SK-N-SH (cell line): ENCODE measurements at regions not wholly inside any gene's neighbourhood (a gene's known extent, or its start where the extent isn't known, plus 50 kb on each side); places are given as distances from the start of the nearest gene placed in this dataset.

ENCODE experiments used
- CTCF ChIA-PET: fragments of 300-600, 350-600 bp; formaldehyde crosslinking; extraction: SDS; loops from one replicate; lab custom pipeline; 2021; lab: Yijun Ruan, JAX
- POLR2A ChIA-PET: fragments of 350-600 bp; sonication (Branson Sonifier 250); formaldehyde crosslinking; extraction: SDS; loops from one replicate; lab custom pipeline; 2020; ENCODE audit warnings: antibody characterized with exemption, inconsistent platforms; lab: Yijun Ruan, JAX
- DNase-seq: peaks from one replicate; pipeline ENCODE4 v3.0.0; 2012
- H2AFZ ChIP-seq: fragments of 200-600 bp; sonication (generic); 2 replicates; pipeline ENCODE4 v1.8.1; 2016; ENCODE audit warnings: antibody characterized with exemption, mild to moderate bottlenecking, low read depth
- H3F3A ChIP-seq: fragments of 200-600 bp; sonication (generic); replicated peaks from 2 replicates; pipeline ENCODE3; 2016; ENCODE audit warnings: antibody characterized with exemption, mild to moderate bottlenecking; ENCODE audit not compliant: insufficient read depth
- H3K27ac ChIP-seq, 2 experiments: fragments of 200-500 bp in 1 of 2; fragments of 200-600 bp in 1 of 2; sonication (Bioruptor generic) in 1 of 2; sonication (generic), shearing (Covaris generic) in 1 of 2; 2 replicates each; pipeline versions ENCODE4 v1.5.1 to v1.6.1; 2014 to 2016; ENCODE audit warnings: low read depth in 2 of 2, inconsistent platforms in 1 of 2, low read length in 1 of 2, mild to moderate bottlenecking in 1 of 2, mixed read lengths in 1 of 2
- H3K27me3 ChIP-seq: fragments of 200-600 bp; sonication (generic), shearing (Covaris generic); 2 replicates; pipeline ENCODE4 v1.6.1; 2016; ENCODE audit warnings: mixed run types; ENCODE audit not compliant: insufficient read depth
- H3K36me3 ChIP-seq, 2 experiments: fragments of 200-500 bp in 1 of 2; fragments of 200-600 bp in 1 of 2; sonication (Bioruptor generic) in 1 of 2; sonication (generic) in 1 of 2; replicated peaks in 1 of 2; 2 replicates each; pipeline versions ENCODE3 to v1.5.1; 2014 to 2016; ENCODE audit warnings: low read length in 1 of 2, mild to moderate bottlenecking in 1 of 2; ENCODE audit not compliant: insufficient read depth in 2 of 2, control insufficient read depth in 1 of 2
- H3K4me1 ChIP-seq, 2 experiments: fragments of 200-500 bp in 1 of 2; fragments of 200-600 bp in 1 of 2; sonication (Bioruptor generic) in 1 of 2; sonication (generic), shearing (Covaris generic) in 1 of 2; 2 replicates each; pipeline versions ENCODE4 v1.5.1 to v1.6.1; 2014 to 2016; ENCODE audit warnings: low read depth in 1 of 2, low read length in 1 of 2, mixed run types in 1 of 2; ENCODE audit not compliant: insufficient read depth in 2 of 2, control insufficient read depth in 1 of 2
- H3K4me2 ChIP-seq: fragments of 200-600 bp; sonication (generic), shearing (Covaris generic); 2 replicates; pipeline ENCODE4 v1.6.1; 2017; ENCODE audit warnings: mixed run types
- H3K4me3 ChIP-seq, 2 experiments: fragments of 200-500 bp in 1 of 2; fragments of 200-600 bp in 1 of 2; sonication (Bioruptor generic) in 1 of 2; sonication (generic), shearing (Covaris generic) in 1 of 2; 2 replicates each; pipeline versions ENCODE4 v1.5.1 to v1.8.1; 2014 to 2016; ENCODE audit warnings: low read depth in 2 of 2, inconsistent platforms in 1 of 2, low read length in 1 of 2, mild to moderate bottlenecking in 1 of 2, mixed read lengths in 1 of 2, moderate library complexity in 1 of 2
- H3K79me2 ChIP-seq: fragments of 200-600 bp; sonication (generic); 2 replicates; pipeline ENCODE4 v1.8.1; 2017; ENCODE audit warnings: mild to moderate bottlenecking; ENCODE audit not compliant: insufficient read depth
- H3K9ac ChIP-seq: fragments of 200-600 bp; sonication (generic); 2 replicates; pipeline ENCODE4 v1.6.1; 2017; ENCODE audit warnings: mixed run types
- H3K9me2 ChIP-seq: fragments of 200-600 bp; sonication (generic); 2 replicates; pipeline ENCODE4 v1.6.1; 2017; ENCODE audit warnings: mixed run types
- H3K9me3 ChIP-seq: fragments of 200-600 bp; sonication (generic); 2 replicates; pipeline ENCODE4 v1.6.1; 2017; ENCODE audit warnings: mixed run types, mild to moderate bottlenecking, moderate library complexity
- H4K20me1 ChIP-seq: fragments of 200-600 bp; sonication (generic); 2 replicates; pipeline ENCODE4 v1.6.1; 2017; ENCODE audit warnings: mild to moderate bottlenecking, mixed run types; ENCODE audit not compliant: insufficient read depth
- ELF1 ChIP-seq: IDR thresholded peaks from 2 replicates; pipeline ENCODE4 v1.4.0; 2012
- EZH2phosphoT487 ChIP-seq: fragments of 200-600 bp; sonication (generic); IDR thresholded peaks from 2 replicates; pipeline ENCODE4 v1.6.1; 2017; ENCODE audit warnings: low read depth, mixed run types, mild to moderate bottlenecking, antibody characterized with exemption, moderate library complexity, borderline replicate concordance
- FOSL2 ChIP-seq: IDR thresholded peaks from 2 replicates; pipeline ENCODE4 v1.4.0; 2012; ENCODE audit warnings: low read depth, mild to moderate bottlenecking, moderate library complexity, borderline replicate concordance
- FOXJ3 ChIP-seq: sonication (generic); formaldehyde crosslinking; IDR thresholded peaks from 2 replicates; pipeline ENCODE4 v1.5.1; 2020; ENCODE audit warnings: mild to moderate bottlenecking, missing genetic modification reagents
- JUND ChIP-seq: IDR thresholded peaks from 2 replicates; pipeline ENCODE4 v1.4.0; 2012
- MEF2A ChIP-seq: IDR thresholded peaks from 2 replicates; pipeline ENCODE4 v1.4.0; 2012; ENCODE audit warnings: low read depth, borderline replicate concordance
- MXI1 ChIP-seq: IDR thresholded peaks from 2 replicates; pipeline ENCODE4 v1.6.1; 2012; ENCODE audit warnings: mild to moderate bottlenecking, low read depth, low read length, improper control_type of control experiment
- NRF1 ChIP-seq: IDR thresholded peaks from 2 replicates; pipeline ENCODE4 v1.6.1; 2012; ENCODE audit warnings: low read depth, mild to moderate bottlenecking, low read length
- POLR2AphosphoS5 ChIP-seq: IDR thresholded peaks from 2 replicates; pipeline ENCODE4 v1.6.1; 2012; ENCODE audit warnings: low read depth, low read length
- RCOR1 ChIP-seq: fragments of 150-350 bp; IDR thresholded peaks from 2 replicates; pipeline ENCODE4 v1.6.1; 2017; ENCODE audit warnings: antibody characterized with exemption, low read length
- RFX5 ChIP-seq: IDR thresholded peaks from 2 replicates; pipeline ENCODE4 v1.6.1; 2012; ENCODE audit warnings: mild to moderate bottlenecking, improper control_type of control experiment, low read length
- SIN3A ChIP-seq: IDR thresholded peaks from 2 replicates; pipeline ENCODE4 v1.6.1; 2012; ENCODE audit warnings: low read depth, mild to moderate bottlenecking, low read length, moderate library complexity, borderline replicate concordance
- SMC3 ChIP-seq: IDR thresholded peaks from 2 replicates; pipeline ENCODE4 v1.6.1; 2012; ENCODE audit warnings: low read depth, low read length, improper control_type of control experiment
- TAF1 ChIP-seq: IDR thresholded peaks from 2 replicates; pipeline ENCODE4 v1.6.1; 2012; ENCODE audit warnings: low read depth, mild to moderate bottlenecking, low read length, moderate library complexity, borderline replicate concordance
- TCF12 ChIP-seq: IDR thresholded peaks from 2 replicates; pipeline ENCODE4 v1.4.0; 2012
- TEAD4 ChIP-seq: IDR thresholded peaks from 2 replicates; pipeline ENCODE4 v1.4.0; 2012; ENCODE audit warnings: mild to moderate bottlenecking, borderline replicate concordance; ENCODE audit not compliant: insufficient read depth
- WGBS: methylation state at CpG from one replicate; pipeline ENCODE4 v1.1.6; 2017; ENCODE audit warnings: low lambda C conversion rate; 5-methylcytosine and 5-hydroxymethylcytosine counted together
- TF ChIP-seq, protein P1 (sequence below): IDR thresholded peaks from 2 replicates; pipeline ENCODE4 v1.4.0; 2012; ENCODE audit warnings: low read depth, borderline replicate concordance
- TF ChIP-seq, protein P2 (sequence below): fragments of 150-350 bp; IDR thresholded peaks from 2 replicates; pipeline ENCODE4 v1.6.1; 2017; ENCODE audit warnings: antibody characterized with exemption, low read length, low read depth, borderline replicate concordance
- TF ChIP-seq, protein P3 (sequence below): IDR thresholded peaks from 2 replicates; pipeline ENCODE4 v1.4.0; 2012; ENCODE audit warnings: low read depth
- TF ChIP-seq, protein P4 (sequence below): IDR thresholded peaks from 2 replicates; pipeline ENCODE4; 2012
- TF ChIP-seq, protein P5 (sequence below): fragments of 200-600 bp; sonication (generic); IDR thresholded peaks from 2 replicates; pipeline ENCODE4 v1.6.1; 2017; ENCODE audit warnings: antibody characterized with exemption, mild to moderate bottlenecking, moderate library complexity
- TF ChIP-seq, protein P6 (sequence below): IDR thresholded peaks from 2 replicates; pipeline ENCODE4 v1.4.0; 2012; ENCODE audit warnings: low read depth, borderline replicate concordance

DNA sequence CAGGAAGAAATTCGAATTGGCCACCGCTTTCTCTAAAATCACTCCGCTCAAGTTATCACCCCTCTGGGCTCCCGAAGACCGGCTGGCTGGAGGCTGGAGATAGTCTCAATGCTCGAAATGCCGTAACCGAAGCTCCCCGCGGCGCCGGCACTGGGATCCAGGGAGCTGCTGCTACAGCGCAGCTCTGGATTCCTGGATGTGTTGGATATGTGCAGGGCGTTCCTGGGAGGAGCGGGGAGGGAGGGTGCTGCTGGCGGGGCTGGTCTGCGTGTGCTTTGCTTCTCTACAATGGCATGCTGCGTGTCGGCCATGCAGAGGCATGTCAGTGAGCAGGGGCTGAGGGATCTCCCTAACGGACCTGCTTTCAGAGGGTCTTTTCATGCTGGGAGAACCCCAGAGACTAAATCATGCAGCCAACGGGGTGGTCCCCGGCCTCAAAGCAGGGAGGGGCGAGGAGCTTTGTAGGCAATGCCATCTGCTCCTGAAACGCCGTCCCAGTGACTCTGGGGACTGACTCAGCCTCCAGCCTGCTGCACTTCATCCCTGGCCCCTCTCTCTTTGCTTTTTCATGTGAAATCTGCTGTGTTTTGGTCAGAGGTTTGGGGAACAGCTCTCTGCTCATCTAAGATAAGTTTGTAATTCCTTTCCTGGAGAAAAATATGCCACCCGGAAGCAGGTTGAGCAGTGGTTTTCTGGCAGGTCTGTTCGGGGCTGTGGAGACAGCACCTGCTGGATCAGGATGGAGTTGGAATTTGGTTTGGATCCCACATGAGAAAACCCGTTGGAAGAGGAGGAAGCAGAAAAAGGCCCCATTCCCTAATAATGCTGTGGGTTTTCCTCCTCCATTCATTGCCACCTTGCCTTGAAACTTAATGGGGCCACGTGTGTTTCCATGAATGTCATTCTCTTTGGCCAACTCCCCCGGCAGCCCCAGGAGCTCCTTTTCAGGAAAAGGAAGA is 311.4 kb downstream of the SEC14L1 start:
- H3K9ac ChIP-seq: peak overlapping the region; percentile 87
- peak overlapping the region; percentile 99 for H3K4me2 ChIP-seq
- H4K20me1 ChIP-seq: peaks cover 77% of the 10 kb centered on the region
- TF ChIP-seq SMC3 (peak; percentile 11; the same call in 1 of the 2 replicates), TAF1 (no peak; the same call in 1 of the 2 replicates), TEAD4 (peak; percentile 31; the same call in 1 of the 2 replicates), SIN3A (peak; percentile 89), FOXJ3 (CRISPR knock-in tag) (no peak), RFX5 (no peak), RCOR1 (0 out of 2 replicates have a peak, but pooled peaks have one; percentile 58), EZH2phosphoT487 (no peak), FOSL2 (peak; percentile 25; the same call in 1 of the 2 replicates), TCF12 (peak; percentile 40), JUND (no peak), NRF1 (peak; percentile 31; the same call in 1 of the 2 replicates), ELF1 (0 out of 2 replicates have a peak, but pooled peaks have one; percentile 12), MXI1 (peak; percentile 98), MEF2A (no peak), POLR2AphosphoS5 (peak; percentile 81)
- TF ChIP-seq, protein P1, sequence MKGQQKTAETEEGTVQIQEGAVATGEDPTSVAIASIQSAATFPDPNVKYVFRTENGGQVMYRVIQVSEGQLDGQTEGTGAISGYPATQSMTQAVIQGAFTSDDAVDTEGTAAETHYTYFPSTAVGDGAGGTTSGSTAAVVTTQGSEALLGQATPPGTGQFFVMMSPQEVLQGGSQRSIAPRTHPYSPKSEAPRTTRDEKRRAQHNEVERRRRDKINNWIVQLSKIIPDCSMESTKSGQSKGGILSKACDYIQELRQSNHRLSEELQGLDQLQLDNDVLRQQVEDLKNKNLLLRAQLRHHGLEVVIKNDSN: no peak
- TF ChIP-seq, protein P2, sequence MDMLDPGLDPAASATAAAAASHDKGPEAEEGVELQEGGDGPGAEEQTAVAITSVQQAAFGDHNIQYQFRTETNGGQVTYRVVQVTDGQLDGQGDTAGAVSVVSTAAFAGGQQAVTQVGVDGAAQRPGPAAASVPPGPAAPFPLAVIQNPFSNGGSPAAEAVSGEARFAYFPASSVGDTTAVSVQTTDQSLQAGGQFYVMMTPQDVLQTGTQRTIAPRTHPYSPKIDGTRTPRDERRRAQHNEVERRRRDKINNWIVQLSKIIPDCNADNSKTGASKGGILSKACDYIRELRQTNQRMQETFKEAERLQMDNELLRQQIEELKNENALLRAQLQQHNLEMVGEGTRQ: no peak
- TF ChIP-seq, protein P3, sequence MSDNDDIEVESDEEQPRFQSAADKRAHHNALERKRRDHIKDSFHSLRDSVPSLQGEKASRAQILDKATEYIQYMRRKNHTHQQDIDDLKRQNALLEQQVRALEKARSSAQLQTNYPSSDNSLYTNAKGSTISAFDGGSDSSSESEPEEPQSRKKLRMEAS: peak; percentile 94
- TF ChIP-seq, protein P4, sequence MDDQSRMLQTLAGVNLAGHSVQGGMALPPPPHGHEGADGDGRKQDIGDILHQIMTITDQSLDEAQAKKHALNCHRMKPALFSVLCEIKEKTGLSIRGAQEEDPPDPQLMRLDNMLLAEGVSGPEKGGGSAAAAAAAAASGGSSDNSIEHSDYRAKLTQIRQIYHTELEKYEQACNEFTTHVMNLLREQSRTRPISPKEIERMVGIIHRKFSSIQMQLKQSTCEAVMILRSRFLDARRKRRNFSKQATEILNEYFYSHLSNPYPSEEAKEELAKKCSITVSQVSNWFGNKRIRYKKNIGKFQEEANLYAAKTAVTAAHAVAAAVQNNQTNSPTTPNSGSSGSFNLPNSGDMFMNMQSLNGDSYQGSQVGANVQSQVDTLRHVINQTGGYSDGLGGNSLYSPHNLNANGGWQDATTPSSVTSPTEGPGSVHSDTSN: 0 out of 2 replicates have a peak, but pooled peaks have one; percentile 4
- TF ChIP-seq, protein P5, sequence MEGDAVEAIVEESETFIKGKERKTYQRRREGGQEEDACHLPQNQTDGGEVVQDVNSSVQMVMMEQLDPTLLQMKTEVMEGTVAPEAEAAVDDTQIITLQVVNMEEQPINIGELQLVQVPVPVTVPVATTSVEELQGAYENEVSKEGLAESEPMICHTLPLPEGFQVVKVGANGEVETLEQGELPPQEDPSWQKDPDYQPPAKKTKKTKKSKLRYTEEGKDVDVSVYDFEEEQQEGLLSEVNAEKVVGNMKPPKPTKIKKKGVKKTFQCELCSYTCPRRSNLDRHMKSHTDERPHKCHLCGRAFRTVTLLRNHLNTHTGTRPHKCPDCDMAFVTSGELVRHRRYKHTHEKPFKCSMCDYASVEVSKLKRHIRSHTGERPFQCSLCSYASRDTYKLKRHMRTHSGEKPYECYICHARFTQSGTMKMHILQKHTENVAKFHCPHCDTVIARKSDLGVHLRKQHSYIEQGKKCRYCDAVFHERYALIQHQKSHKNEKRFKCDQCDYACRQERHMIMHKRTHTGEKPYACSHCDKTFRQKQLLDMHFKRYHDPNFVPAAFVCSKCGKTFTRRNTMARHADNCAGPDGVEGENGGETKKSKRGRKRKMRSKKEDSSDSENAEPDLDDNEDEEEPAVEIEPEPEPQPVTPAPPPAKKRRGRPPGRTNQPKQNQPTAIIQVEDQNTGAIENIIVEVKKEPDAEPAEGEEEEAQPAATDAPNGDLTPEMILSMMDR: no peak
- TF ChIP-seq, protein P6, sequence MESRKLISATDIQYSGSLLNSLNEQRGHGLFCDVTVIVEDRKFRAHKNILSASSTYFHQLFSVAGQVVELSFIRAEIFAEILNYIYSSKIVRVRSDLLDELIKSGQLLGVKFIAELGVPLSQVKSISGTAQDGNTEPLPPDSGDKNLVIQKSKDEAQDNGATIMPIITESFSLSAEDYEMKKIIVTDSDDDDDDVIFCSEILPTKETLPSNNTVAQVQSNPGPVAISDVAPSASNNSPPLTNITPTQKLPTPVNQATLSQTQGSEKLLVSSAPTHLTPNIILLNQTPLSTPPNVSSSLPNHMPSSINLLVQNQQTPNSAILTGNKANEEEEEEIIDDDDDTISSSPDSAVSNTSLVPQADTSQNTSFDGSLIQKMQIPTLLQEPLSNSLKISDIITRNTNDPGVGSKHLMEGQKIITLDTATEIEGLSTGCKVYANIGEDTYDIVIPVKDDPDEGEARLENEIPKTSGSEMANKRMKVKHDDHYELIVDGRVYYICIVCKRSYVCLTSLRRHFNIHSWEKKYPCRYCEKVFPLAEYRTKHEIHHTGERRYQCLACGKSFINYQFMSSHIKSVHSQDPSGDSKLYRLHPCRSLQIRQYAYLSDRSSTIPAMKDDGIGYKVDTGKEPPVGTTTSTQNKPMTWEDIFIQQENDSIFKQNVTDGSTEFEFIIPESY: no peak

More for the DNA sequence above, 311.4 kb downstream of the SEC14L1 start:
- Histone ChIP-seq H2AFZ (no peak overlapping the region; the same call in 1 of the 2 replicates), H3F3A (peaks cover 23% of the 10 kb centered on the region), H3K27me3 (no peaks in the 10 kb centered on the region), H3K4me1 (peaks cover 28 to 59% of the 10 kb centered on the region in 2 experiments), H3K4me3 (peak overlapping the region; percentile 61 to 79), H3K36me3 (peaks cover 3 to 8% of the 10 kb centered on the region in 2 experiments), H3K9me2 (no peaks in the 10 kb centered on the region), H3K79me2 (peaks cover 99% of the 10 kb centered on the region), H3K9me3 (no peaks in the 10 kb centered on the region), H3K27ac (peak overlapping the region; percentile 89 to 95)
- peak; percentile 93 for DNase-seq
- CTCF ChIA-PET: interaction anchor here (0.7 to 7.6 kb wide), 15 partner anchors 15 to 420 kb away, joined by 3 to 71 read pairs (median 4); no protein-coding TSS in a partner anchor
- WGBS: 32% methylated on average over 28 of the region's 30 CpGs
- POLR2A ChIA-PET: interaction anchor here (0.6 to 2.1 kb wide), 12 partner anchors 14 to 506 kb away, joined by 3 to 17 read pairs (median 6); partner anchors contain the start of gene TNRC6C
